DMS153 (cell line): ENCODE measurements at regions not wholly inside any gene's neighbourhood (a gene's known extent, or its start where the extent isn't known, plus 50 kb on each side); places are given as distances from the start of the nearest gene placed in this dataset.

Experiments used
- DNase-seq: peaks from one replicate; lab custom pipeline; 2025; lab: John Stamatoyannopoulos, UW

GRCh38 chr15:60095711-60096110 is 91.6 kb downstream of the FOXB1 start:
- no peak for DNase-seq

GRCh38 chr15:60096157-60096556 is 92.0 kb downstream of the FOXB1 start:
- DNase-seq: no peak

GRCh38 chr15:60101416-60101815 is 97.3 kb downstream of the FOXB1 start:
- DNase-seq: no peak

- no peak for DNase-seq
These were observed 98.6 kb downstream of the FOXB1 start for GRCh38 chr15:60102748-60103147.

- DNase-seq: no peak
These were observed 106.8 kb downstream of the FOXB1 start for GRCh38 chr15:60110909-60111308.

- no peak for DNase-seq
These were observed 111.7 kb downstream of the FOXB1 start for GRCh38 chr15:60115579-60116380.

GRCh38 chr15:60116456-60117089 is 112.5 kb downstream of the FOXB1 start:
- no peak for DNase-seq

- no peak for DNase-seq
These were observed 114.0 kb downstream of the FOXB1 start for GRCh38 chr15:60118146-60118545.

- no peak for DNase-seq
These were observed 114.5 kb downstream of the FOXB1 start for GRCh38 chr15:60118626-60119025.

GRCh38 chr15:60119101-60119500 is 115.0 kb downstream of the FOXB1 start:
- no peak for DNase-seq

- no peak for DNase-seq
These were observed 116.0 kb downstream of the FOXB1 start for GRCh38 chr15:60120100-60120499.

GRCh38 chr15:60121845-60122244 is 117.7 kb downstream of the FOXB1 start:
- DNase-seq: no peak

GRCh38 chr15:60122691-60123090 is 118.6 kb downstream of the FOXB1 start:
- no peak for DNase-seq

GRCh38 chr15:60124460-60125070 is 120.5 kb downstream of the FOXB1 start:
- DNase-seq: no peak

- DNase-seq: no peak
These were observed 121.2 kb downstream of the FOXB1 start for GRCh38 chr15:60125334-60125733.

GRCh38 chr15:60126200-60126599 is 122.1 kb downstream of the FOXB1 start:
- DNase-seq: no peak

- no peak for DNase-seq
These were observed 122.5 kb downstream of the FOXB1 start for GRCh38 chr15:60126661-60127060.

GRCh38 chr15:60128000-60128376 is 123.9 kb downstream of the FOXB1 start:
- DNase-seq: no peak

- DNase-seq: no peak
These were observed 124.6 kb downstream of the FOXB1 start for GRCh38 chr15:60128710-60129109.

GRCh38 chr15:60130398-60130797 is 126.3 kb downstream of the FOXB1 start:
- no peak for DNase-seq

GRCh38 chr15:60130821-60131220 is 126.7 kb downstream of the FOXB1 start:
- DNase-seq: no peak

- DNase-seq: no peak
These were observed 130.5 kb downstream of the FOXB1 start for GRCh38 chr15:60134609-60135008.

- DNase-seq: no peak
These were observed 131.8 kb downstream of the FOXB1 start for GRCh38 chr15:60135961-60136360.
